Neural progenitor cell (in vitro differentiated cells): ENCODE measurements at regions not wholly inside any gene's neighbourhood (a gene's known extent, or its start where the extent isn't known, plus 50 kb on each side); places are given as distances from the start of the nearest gene placed in this dataset.

Experiments used
- DNase-seq: peaks from one replicate; pipeline ENCODE4 v3.0.0-alpha.2; 2016; ENCODE audit warnings: low spot score
- H2AFZ ChIP-seq: fragments of 200-600 bp; sonication (generic); replicated peaks from 2 replicates; pipeline ENCODE4 v1.6.1; 2016; ENCODE audit warnings: antibody characterized with exemption
- H3F3A ChIP-seq: fragments of 200-600 bp; sonication (generic); 2 replicates; pipeline ENCODE4 v1.6.1; 2016; ENCODE audit warnings: antibody characterized with exemption, low read depth
- H3K27ac ChIP-seq: fragments of 200-600 bp; sonication (generic); 2 replicates; pipeline ENCODE4 v1.5.1; 2016; ENCODE audit warnings: mild to moderate bottlenecking
- H3K27me3 ChIP-seq: fragments of 200-600 bp; sonication (generic); 2 replicates; pipeline ENCODE4 v1.6.1; 2016; ENCODE audit warnings: mild to moderate bottlenecking, moderate library complexity
- H3K36me3 ChIP-seq: fragments of 200-600 bp; sonication (generic); 2 replicates; pipeline ENCODE4 v1.5.1; 2016
- H3K4me1 ChIP-seq: fragments of 200-600 bp; sonication (generic); 2 replicates; pipeline ENCODE4 v1.6.1; 2016; ENCODE audit warnings: mixed run types
- H3K4me2 ChIP-seq: fragments of 200-600 bp; sonication (generic); 2 replicates; pipeline ENCODE4 v1.6.1; 2016
- H3K4me3 ChIP-seq: fragments of 200-600 bp; sonication (generic); 2 replicates; pipeline ENCODE4 v1.5.1; 2016
- H3K79me2 ChIP-seq: fragments of 200-600 bp; sonication (generic); 2 replicates; pipeline ENCODE4 v1.6.1; 2016; ENCODE audit warnings: low read depth
- H3K9ac ChIP-seq: fragments of 200-600 bp; sonication (generic); 2 replicates; pipeline ENCODE4 v1.6.1; 2016
- H3K9me3 ChIP-seq: fragments of 200-600 bp; sonication (generic); 2 replicates; pipeline ENCODE4 v1.5.1; 2016; ENCODE audit warnings: low read depth
- H4K20me1 ChIP-seq: fragments of 200-600 bp; sonication (generic); 2 replicates; pipeline ENCODE4 v1.6.1; 2016; ENCODE audit warnings: low read depth
- H3K27ac Mint-ChIP-seq: 3 replicates; pipeline ENCODE4 v1.8.0; 2021; ENCODE audit warnings: mixed read lengths
- H3K27me3 Mint-ChIP-seq: 2 replicates; pipeline ENCODE4 v1.8.0; 2022; ENCODE audit warnings: low read depth, mild to moderate bottlenecking, inconsistent platforms, moderate library complexity, mixed read lengths; ENCODE audit not compliant: insufficient read depth
- H3K36me3 Mint-ChIP-seq: 3 replicates; pipeline ENCODE4 v1.8.0; 2021; ENCODE audit warnings: mixed read lengths
- H3K4me1 Mint-ChIP-seq: 3 replicates; pipeline ENCODE4 v1.8.0; 2021; ENCODE audit warnings: mixed read lengths
- H3K4me3 Mint-ChIP-seq: 3 replicates; pipeline ENCODE4 v1.8.0; 2021; ENCODE audit warnings: mild to moderate bottlenecking, moderate library complexity, mixed read lengths
- H3K9me3 Mint-ChIP-seq: 3 replicates; pipeline ENCODE4 v1.8.0; 2020; ENCODE audit warnings: mixed read lengths
- CTCF ChIP-seq: fragments of 200-600 bp; sonication (generic); IDR thresholded peaks from 2 replicates; pipeline ENCODE4 v1.5.1; 2017; ENCODE audit warnings: antibody characterized with exemption, mild to moderate bottlenecking
- EZH2 ChIP-seq: fragments of 200-600 bp; sonication (generic); IDR thresholded peaks from 2 replicates; pipeline ENCODE4 v1.6.1; 2017; ENCODE audit warnings: antibody characterized with exemption, mild to moderate bottlenecking, moderate library complexity
- EZH2phosphoT487 ChIP-seq: fragments of 200-600 bp; sonication (generic); IDR thresholded peaks from 2 replicates; pipeline ENCODE4 v1.6.1; 2017; ENCODE audit warnings: antibody characterized with exemption

DNA sequence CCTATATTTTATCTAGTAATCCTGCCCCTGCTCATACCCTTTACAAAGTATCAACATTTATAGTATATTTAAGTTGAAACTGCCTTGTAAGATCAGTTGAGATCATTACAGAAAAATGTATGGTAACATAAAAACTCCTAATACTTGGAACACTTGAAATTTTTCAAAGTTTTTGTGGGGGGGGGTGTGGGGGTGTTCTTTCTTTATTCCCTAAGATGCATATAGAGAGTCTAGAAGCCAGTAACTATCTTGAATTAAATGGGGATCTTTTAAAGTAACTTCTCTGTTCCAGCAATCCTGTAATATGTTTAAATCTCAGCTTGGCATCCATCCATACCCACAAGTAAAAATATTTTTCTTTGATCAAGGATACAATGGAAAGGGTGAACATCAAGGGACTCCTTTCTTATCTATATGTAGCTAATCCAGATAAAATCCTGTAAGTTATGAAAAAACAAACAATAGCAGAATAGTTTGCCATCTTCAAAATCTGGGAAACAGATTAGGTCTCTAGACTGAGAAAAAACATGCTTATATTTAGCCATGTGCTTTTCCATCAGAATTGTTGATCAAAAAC, 455.3 kb downstream of the MEIS1 start:
- no peaks in the 10 kb centered on the region for H3K36me3 ChIP-seq
- DNase-seq, result no peak
- H3F3A ChIP-seq, result no peaks in the 10 kb centered on the region
- no peaks in the 10 kb centered on the region for H3K27me3 Mint-ChIP-seq
- H2AFZ ChIP-seq, result no peak overlapping the region
- no peak overlapping the region for H3K27ac ChIP-seq
- H3K4me3 Mint-ChIP-seq, result no peak overlapping the region
- H3K36me3 Mint-ChIP-seq, result no peaks in the 10 kb centered on the region
- H3K4me1 ChIP-seq, result no peaks in the 10 kb centered on the region
- H3K9me3 ChIP-seq, result no peaks in the 10 kb centered on the region
- no peaks in the 10 kb centered on the region for H4K20me1 ChIP-seq
- TF ChIP-seq EZH2 (no peak), EZH2phosphoT487 (no peak), CTCF (no peak)
- no peaks in the 10 kb centered on the region for H3K79me2 ChIP-seq
- no peaks in the 10 kb centered on the region for H3K4me1 Mint-ChIP-seq
- H3K9me3 Mint-ChIP-seq, result peaks cover 2% of the 10 kb centered on the region
- H3K27me3 ChIP-seq, result no peaks in the 10 kb centered on the region
- H3K4me3 ChIP-seq, result no peak overlapping the region
- H3K9ac ChIP-seq, result no peak overlapping the region
- no peak overlapping the region for H3K4me2 ChIP-seq
- H3K27ac Mint-ChIP-seq, result no peak overlapping the region

GRCh38 chr2:66895206-66895605, 460.3 kb downstream of the MEIS1 start:
- Histone ChIP-seq H3K4me2 (no peak overlapping the region), H3K9ac (no peak overlapping the region)

GRCh38 chr2:66896131-66896530, 461.2 kb downstream of the MEIS1 start:
- H3K27me3 ChIP-seq, result no peaks in the 10 kb centered on the region
- no peak overlapping the region for H3K27ac Mint-ChIP-seq
- H3K4me3 Mint-ChIP-seq, result no peak overlapping the region
- H3K4me2 ChIP-seq, result no peak overlapping the region
- H2AFZ ChIP-seq, result no peak overlapping the region
- no peaks in the 10 kb centered on the region for H3K4me1 ChIP-seq
- no peak overlapping the region for H3K27ac ChIP-seq
- no peaks in the 10 kb centered on the region for H3K79me2 ChIP-seq
- no peak for DNase-seq
- no peak for TF ChIP-seq CTCF
- no peak for TF ChIP-seq EZH2phosphoT487
- no peak for TF ChIP-seq EZH2
- H3K9me3 Mint-ChIP-seq, result no peaks in the 10 kb centered on the region
- H3K27me3 Mint-ChIP-seq, result no peaks in the 10 kb centered on the region
- no peaks in the 10 kb centered on the region for H3K36me3 ChIP-seq
- H3K4me1 Mint-ChIP-seq, result no peaks in the 10 kb centered on the region
- H3K9me3 ChIP-seq, result no peaks in the 10 kb centered on the region
- no peaks in the 10 kb centered on the region for H3K36me3 Mint-ChIP-seq
- H3F3A ChIP-seq, result no peaks in the 10 kb centered on the region
- no peak overlapping the region for H3K4me3 ChIP-seq
- H3K9ac ChIP-seq, result no peak overlapping the region
- H4K20me1 ChIP-seq, result no peaks in the 10 kb centered on the region

More at GRCh38 chr2:66895206-66895605, 460.3 kb downstream of the MEIS1 start:
- Mint-ChIP-seq H3K4me1 (no peaks in the 10 kb centered on the region), H3K9me3 (no peaks in the 10 kb centered on the region), H3K4me3 (no peak overlapping the region), H3K27ac (no peak overlapping the region), H3K36me3 (no peaks in the 10 kb centered on the region), H3K27me3 (no peaks in the 10 kb centered on the region)
- Histone ChIP-seq H4K20me1 (no peaks in the 10 kb centered on the region), H3K27me3 (no peaks in the 10 kb centered on the region), H3K79me2 (no peaks in the 10 kb centered on the region), H3F3A (no peaks in the 10 kb centered on the region), H3K36me3 (no peaks in the 10 kb centered on the region), H3K4me1 (no peaks in the 10 kb centered on the region), H3K4me3 (no peak overlapping the region), H2AFZ (no peak overlapping the region), H3K9me3 (no peaks in the 10 kb centered on the region), H3K27ac (no peak overlapping the region)
- DNase-seq, result no peak
- no peak for TF ChIP-seq EZH2phosphoT487
- no peak for TF ChIP-seq CTCF
- no peak for TF ChIP-seq EZH2
